ENCODE measurements at regions not wholly inside any gene's neighbourhood (a gene's known extent, or its start where the extent isn't known, plus 50 kb on each side); places are given as distances from the start of the nearest gene placed in this dataset.

DNA sequence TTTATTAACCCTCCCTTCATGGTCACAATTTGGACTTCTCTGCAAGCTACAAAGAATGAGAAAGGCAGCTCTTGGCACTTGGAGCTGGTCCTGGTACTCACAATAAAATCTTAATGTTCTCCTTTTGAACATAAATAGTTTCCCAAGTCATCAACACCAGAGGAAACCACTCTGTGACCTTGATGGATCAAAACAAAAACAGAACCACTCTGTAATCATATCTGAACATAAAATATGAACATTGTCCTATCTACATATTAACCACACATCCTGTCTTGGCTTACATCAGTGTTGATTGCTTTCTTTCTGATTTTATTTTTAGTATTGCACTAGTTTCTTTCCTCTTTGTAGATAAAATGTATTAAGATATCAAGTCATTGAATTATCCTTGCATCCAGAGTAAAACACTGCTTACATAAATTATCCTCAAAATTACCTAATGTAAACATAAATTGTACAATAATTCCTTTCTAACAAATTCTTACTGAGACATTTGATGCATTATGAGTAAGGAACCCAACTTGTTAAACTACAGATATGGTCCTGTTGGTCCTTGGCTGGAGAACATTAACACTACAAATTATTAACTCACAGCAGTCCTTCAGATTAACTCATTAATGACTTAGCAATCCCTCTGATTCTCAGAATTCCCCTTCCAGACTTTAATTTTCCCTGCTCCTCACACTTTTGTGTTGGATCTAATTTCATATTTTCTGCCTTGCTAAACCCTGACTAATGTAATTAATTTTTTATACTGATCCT lies 860.5 kb downstream of the DIPK2A start:
- Histone ChIP-seq H3K4me1 (ENCODE audit: insufficient read depth) (no peaks in the 10 kb centered on the region), H3K27me3 (ENCODE audit: insufficient read depth) (no peaks in the 10 kb centered on the region), H3K36me3 (ENCODE audit: insufficient read depth) (no peaks in the 10 kb centered on the region), H3K27ac (ENCODE audit: low read depth) (no peak overlapping the region), H4K20me1 (replicated peaks; ENCODE audit: insufficient read depth) (no peaks in the 10 kb centered on the region), H3F3A (replicated peaks; ENCODE audit: low read depth) (no peaks in the 10 kb centered on the region), H3K4me2 (no peak overlapping the region), H3K79me2 (replicated peaks; ENCODE audit: insufficient read depth) (no peaks in the 10 kb centered on the region), H3K4me3 (no peak overlapping the region), H3K9me2 (ENCODE audit: insufficient read depth) (no peaks in the 10 kb centered on the region; the same call in none of the 2 replicates), H2AFZ (no peak overlapping the region)
- TF ChIP-seq ZNF114 (CRISPR knock-in tag; IDR thresholded peaks at IDR 0.05) (no peak), NANOG (IDR thresholded peaks at IDR 0.05; ENCODE audit: borderline replicate concordance) (no peak), STAT1 (IDR thresholded peaks at IDR 0.05; ENCODE audit: unreplicated experiment) (no peak), EZH2 (IDR thresholded peaks at IDR 0.05; ENCODE audit: low read depth, unreplicated experiment) (no peak)
- TF ChIP-seq, protein P1, sequence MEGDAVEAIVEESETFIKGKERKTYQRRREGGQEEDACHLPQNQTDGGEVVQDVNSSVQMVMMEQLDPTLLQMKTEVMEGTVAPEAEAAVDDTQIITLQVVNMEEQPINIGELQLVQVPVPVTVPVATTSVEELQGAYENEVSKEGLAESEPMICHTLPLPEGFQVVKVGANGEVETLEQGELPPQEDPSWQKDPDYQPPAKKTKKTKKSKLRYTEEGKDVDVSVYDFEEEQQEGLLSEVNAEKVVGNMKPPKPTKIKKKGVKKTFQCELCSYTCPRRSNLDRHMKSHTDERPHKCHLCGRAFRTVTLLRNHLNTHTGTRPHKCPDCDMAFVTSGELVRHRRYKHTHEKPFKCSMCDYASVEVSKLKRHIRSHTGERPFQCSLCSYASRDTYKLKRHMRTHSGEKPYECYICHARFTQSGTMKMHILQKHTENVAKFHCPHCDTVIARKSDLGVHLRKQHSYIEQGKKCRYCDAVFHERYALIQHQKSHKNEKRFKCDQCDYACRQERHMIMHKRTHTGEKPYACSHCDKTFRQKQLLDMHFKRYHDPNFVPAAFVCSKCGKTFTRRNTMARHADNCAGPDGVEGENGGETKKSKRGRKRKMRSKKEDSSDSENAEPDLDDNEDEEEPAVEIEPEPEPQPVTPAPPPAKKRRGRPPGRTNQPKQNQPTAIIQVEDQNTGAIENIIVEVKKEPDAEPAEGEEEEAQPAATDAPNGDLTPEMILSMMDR (conservative IDR thresholded peaks at IDR 0.05; ENCODE audit: low read depth in 2 of 2) = no peak
- TF ChIP-seq, protein P2, sequence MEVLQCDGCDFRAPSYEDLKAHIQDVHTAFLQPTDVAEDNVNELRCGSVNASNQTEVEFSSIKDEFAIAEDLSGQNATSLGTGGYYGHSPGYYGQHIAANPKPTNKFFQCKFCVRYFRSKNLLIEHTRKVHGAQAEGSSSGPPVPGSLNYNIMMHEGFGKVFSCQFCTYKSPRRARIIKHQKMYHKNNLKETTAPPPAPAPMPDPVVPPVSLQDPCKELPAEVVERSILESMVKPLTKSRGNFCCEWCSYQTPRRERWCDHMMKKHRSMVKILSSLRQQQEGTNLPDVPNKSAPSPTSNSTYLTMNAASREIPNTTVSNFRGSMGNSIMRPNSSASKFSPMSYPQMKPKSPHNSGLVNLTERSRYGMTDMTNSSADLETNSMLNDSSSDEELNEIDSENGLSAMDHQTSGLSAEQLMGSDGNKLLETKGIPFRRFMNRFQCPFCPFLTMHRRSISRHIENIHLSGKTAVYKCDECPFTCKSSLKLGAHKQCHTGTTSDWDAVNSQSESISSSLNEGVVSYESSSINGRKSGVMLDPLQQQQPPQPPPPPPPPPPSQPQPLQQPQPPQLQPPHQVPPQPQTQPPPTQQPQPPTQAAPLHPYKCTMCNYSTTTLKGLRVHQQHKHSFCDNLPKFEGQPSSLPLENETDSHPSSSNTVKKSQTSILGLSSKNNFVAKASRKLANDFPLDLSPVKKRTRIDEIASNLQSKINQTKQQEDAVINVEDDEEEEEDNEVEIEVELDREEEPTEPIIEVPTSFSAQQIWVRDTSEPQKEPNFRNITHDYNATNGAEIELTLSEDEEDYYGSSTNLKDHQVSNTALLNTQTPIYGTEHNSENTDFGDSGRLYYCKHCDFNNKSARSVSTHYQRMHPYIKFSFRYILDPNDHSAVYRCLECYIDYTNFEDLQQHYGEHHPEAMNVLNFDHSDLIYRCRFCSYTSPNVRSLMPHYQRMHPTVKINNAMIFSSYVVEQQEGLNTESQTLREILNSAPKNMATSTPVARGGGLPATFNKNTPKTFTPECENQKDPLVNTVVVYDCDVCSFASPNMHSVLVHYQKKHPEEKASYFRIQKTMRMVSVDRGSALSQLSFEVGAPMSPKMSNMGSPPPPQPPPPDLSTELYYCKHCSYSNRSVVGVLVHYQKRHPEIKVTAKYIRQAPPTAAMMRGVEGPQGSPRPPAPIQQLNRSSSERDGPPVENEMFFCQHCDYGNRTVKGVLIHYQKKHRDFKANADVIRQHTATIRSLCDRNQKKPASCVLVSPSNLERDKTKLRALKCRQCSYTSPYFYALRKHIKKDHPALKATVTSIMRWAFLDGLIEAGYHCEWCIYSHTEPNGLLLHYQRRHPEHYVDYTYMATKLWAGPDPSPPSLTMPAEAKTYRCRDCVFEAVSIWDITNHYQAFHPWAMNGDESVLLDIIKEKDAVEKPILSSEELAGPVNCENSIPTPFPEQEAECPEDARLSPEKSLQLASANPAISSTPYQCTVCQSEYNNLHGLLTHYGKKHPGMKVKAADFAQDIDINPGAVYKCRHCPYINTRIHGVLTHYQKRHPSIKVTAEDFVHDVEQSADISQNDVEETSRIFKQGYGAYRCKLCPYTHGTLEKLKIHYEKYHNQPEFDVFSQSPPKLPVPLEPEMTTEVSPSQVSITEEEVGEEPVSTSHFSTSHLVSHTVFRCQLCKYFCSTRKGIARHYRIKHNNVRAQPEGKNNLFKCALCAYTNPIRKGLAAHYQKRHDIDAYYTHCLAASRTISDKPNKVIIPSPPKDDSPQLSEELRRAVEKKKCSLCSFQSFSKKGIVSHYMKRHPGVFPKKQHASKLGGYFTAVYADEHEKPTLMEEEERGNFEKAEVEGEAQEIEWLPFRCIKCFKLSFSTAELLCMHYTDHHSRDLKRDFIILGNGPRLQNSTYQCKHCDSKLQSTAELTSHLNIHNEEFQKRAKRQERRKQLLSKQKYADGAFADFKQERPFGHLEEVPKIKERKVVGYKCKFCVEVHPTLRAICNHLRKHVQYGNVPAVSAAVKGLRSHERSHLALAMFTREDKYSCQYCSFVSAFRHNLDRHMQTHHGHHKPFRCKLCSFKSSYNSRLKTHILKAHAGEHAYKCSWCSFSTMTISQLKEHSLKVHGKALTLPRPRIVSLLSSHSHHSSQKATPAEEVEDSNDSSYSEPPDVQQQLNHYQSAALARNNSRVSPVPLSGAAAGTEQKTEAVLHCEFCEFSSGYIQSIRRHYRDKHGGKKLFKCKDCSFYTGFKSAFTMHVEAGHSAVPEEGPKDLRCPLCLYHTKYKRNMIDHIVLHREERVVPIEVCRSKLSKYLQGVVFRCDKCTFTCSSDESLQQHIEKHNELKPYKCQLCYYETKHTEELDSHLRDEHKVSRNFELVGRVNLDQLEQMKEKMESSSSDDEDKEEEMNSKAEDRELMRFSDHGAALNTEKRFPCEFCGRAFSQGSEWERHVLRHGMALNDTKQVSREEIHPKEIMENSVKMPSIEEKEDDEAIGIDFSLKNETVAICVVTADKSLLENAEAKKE (CRISPR knock-in tag; IDR thresholded peaks at IDR 0.05) = no peak
- TF ChIP-seq, protein P3, sequence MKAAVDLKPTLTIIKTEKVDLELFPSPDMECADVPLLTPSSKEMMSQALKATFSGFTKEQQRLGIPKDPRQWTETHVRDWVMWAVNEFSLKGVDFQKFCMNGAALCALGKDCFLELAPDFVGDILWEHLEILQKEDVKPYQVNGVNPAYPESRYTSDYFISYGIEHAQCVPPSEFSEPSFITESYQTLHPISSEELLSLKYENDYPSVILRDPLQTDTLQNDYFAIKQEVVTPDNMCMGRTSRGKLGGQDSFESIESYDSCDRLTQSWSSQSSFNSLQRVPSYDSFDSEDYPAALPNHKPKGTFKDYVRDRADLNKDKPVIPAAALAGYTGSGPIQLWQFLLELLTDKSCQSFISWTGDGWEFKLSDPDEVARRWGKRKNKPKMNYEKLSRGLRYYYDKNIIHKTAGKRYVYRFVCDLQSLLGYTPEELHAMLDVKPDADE (IDR thresholded peaks at IDR 0.05) = no peak
- ATAC-seq (no peak), DNase-seq (ENCODE audit: low spot score) (no peak)
- H3K9me3 Mint-ChIP-seq = peaks cover 23% of the 10 kb centered on the region
- no peaks in the 10 kb centered on the region for H3K27me3 Mint-ChIP-seq (ENCODE audit: insufficient read depth, low read depth, poor library complexity)
- peaks cover 18% of the 10 kb centered on the region for H3K36me3 Mint-ChIP-seq (ENCODE audit: low read depth)
- H3K27ac Mint-ChIP-seq = no peak overlapping the region
- no peak overlapping the region for H3K4me3 Mint-ChIP-seq
- H3K4me1 Mint-ChIP-seq = no peaks in the 10 kb centered on the region
